HUES64 (cell line): ENCODE measurements at regions not wholly inside any gene's neighbourhood (a gene's known extent, or its start where the extent isn't known, plus 50 kb on each side); places are given as distances from the start of the nearest gene placed in this dataset.

ENCODE experiments used
- H3K27ac ChIP-seq: 2 replicates; pipeline ENCODE4 v1.7.0; 2013; ENCODE audit warnings: low read depth, low read length, inconsistent platforms
- H3K27me3 ChIP-seq: 2 replicates; pipeline ENCODE4 v1.6.1; 2013; ENCODE audit warnings: mild to moderate bottlenecking, low read length; ENCODE audit not compliant: insufficient read depth
- H3K36me3 ChIP-seq: 2 replicates; pipeline ENCODE4 v1.6.1; 2013; ENCODE audit warnings: mild to moderate bottlenecking, low read length; ENCODE audit not compliant: insufficient read depth
- H3K4me1 ChIP-seq: 2 replicates; pipeline ENCODE4 v1.6.1; 2013; ENCODE audit warnings: mild to moderate bottlenecking, low read length, moderate library complexity; ENCODE audit not compliant: insufficient read depth
- H3K4me3 ChIP-seq: 2 replicates; pipeline ENCODE4 v1.5.1; 2013; ENCODE audit warnings: mild to moderate bottlenecking, low read length, moderate library complexity
- H3K9ac ChIP-seq: 2 replicates; pipeline ENCODE4 v1.6.1; 2013; ENCODE audit warnings: mild to moderate bottlenecking, low read depth, low read length
- H3K9me3 ChIP-seq: 2 replicates; pipeline ENCODE4 v1.6.1; 2013; ENCODE audit warnings: low read depth, low read length; ENCODE audit not compliant: insufficient read depth
- WGBS: fragments of 150-250, 120-280 bp; methylation state at CpG from one replicate; pipeline ENCODE4 v1.1.7; 2013; ENCODE audit warnings: missing lambda C conversion rate; 5-methylcytosine and 5-hydroxymethylcytosine counted together

- no peaks in the 10 kb centered on the region for H3K9me3 ChIP-seq
- H3K4me3 ChIP-seq, result peak overlapping the region; percentile 27
- no peak overlapping the region for H3K9ac ChIP-seq
- 89% methylated on average over 1 of the region's 1 CpG for WGBS
- peaks cover 32% of the 10 kb centered on the region for H3K4me1 ChIP-seq
- H3K27me3 ChIP-seq, result no peaks in the 10 kb centered on the region
- H3K36me3 ChIP-seq, result peaks cover 10% of the 10 kb centered on the region; the same call in 1 of the 2 replicates
- H3K27ac ChIP-seq, result peak overlapping the region; percentile 84
Observed at GRCh38 chr7:93646538-93646937, 72.0 kb upstream of the CALCR start.

- Histone ChIP-seq H3K4me1 (peaks cover 30% of the 10 kb centered on the region), H3K36me3 (no peaks in the 10 kb centered on the region), H3K4me3 (no peak overlapping the region)
Observed at GRCh38 chr7:93636276-93636675, 61.8 kb upstream of the CALCR start.

GRCh38 chr7:93632371-93632770, 57.8 kb upstream of the CALCR start:
- no peak overlapping the region for H3K9ac ChIP-seq
- WGBS, result 100% methylated on average over 1 of the region's 1 CpG
- H3K27me3 ChIP-seq, result no peaks in the 10 kb centered on the region

More at GRCh38 chr7:93636276-93636675, 61.8 kb upstream of the CALCR start:
- no peaks in the 10 kb centered on the region for H3K9me3 ChIP-seq
- H3K27me3 ChIP-seq, result no peaks in the 10 kb centered on the region
- no peak overlapping the region for H3K9ac ChIP-seq
- H3K27ac ChIP-seq, result no peak overlapping the region

GRCh38 chr7:93629291-93629801, 54.8 kb upstream of the CALCR start:
- H3K27ac ChIP-seq, result no peak overlapping the region
- no peaks in the 10 kb centered on the region for H3K27me3 ChIP-seq
- no peaks in the 10 kb centered on the region for H3K9me3 ChIP-seq
- H3K4me1 ChIP-seq, result no peaks in the 10 kb centered on the region
- H3K9ac ChIP-seq, result no peak overlapping the region
- H3K36me3 ChIP-seq, result no peaks in the 10 kb centered on the region
- no peak overlapping the region for H3K4me3 ChIP-seq
- 100% methylated on average over 2 of the region's 2 CpGs for WGBS

More at GRCh38 chr7:93632371-93632770, 57.8 kb upstream of the CALCR start:
- Histone ChIP-seq H3K27ac (no peak overlapping the region), H3K4me1 (0 out of 2 replicates have a peak, but pooled peaks cover 7% of the 10 kb centered on the region), H3K4me3 (no peak overlapping the region), H3K36me3 (no peaks in the 10 kb centered on the region), H3K9me3 (no peaks in the 10 kb centered on the region)

GRCh38 chr7:93626869-93627268, 52.3 kb upstream of the CALCR start:
- no peaks in the 10 kb centered on the region for H3K36me3 ChIP-seq
- H3K4me3 ChIP-seq, result no peak overlapping the region
- H3K9me3 ChIP-seq, result no peaks in the 10 kb centered on the region
- no peak overlapping the region for H3K27ac ChIP-seq
- WGBS, result 100% methylated on average over 1 of the region's 1 CpG
- no peak overlapping the region for H3K9ac ChIP-seq
- H3K27me3 ChIP-seq, result no peaks in the 10 kb centered on the region
- H3K4me1 ChIP-seq, result peaks cover 7% of the 10 kb centered on the region; the same call in 1 of the 2 replicates
